Brain microvascular endothelial cell (primary cell): ENCODE measurements at regions not wholly inside any gene's neighbourhood (a gene's known extent, or its start where the extent isn't known, plus 50 kb on each side); places are given as distances from the start of the nearest gene placed in this dataset.
A peak's percentile ranks its signal among the peaks of the same experiment; 100 is the strongest.

Experiments
- DNase-seq: peaks from one replicate; pipeline ENCODE4 v3.0.0-alpha.2; 2020
- H3K27ac ChIP-seq: fragments of 250-450 bp; sonication (Bioruptor Pico); 2 replicates; pipeline ENCODE4 v1.5.1; 2020; ENCODE audit warnings: mild to moderate bottlenecking, moderate library complexity
- H3K27me3 ChIP-seq: fragments of 250-450 bp; sonication (Bioruptor Pico); replicated peaks from 2 replicates; pipeline ENCODE4 v1.5.1; 2020; ENCODE audit warnings: mild to moderate bottlenecking
- H3K36me3 ChIP-seq: fragments of 250-450 bp; sonication (Bioruptor Pico); replicated peaks from 2 replicates; pipeline ENCODE4 v1.5.1; 2020; ENCODE audit warnings: mild to moderate bottlenecking
- H3K4me3 ChIP-seq: 2 replicates; pipeline ENCODE4 v1.5.1; 2011; ENCODE audit warnings: low read depth, mild to moderate bottlenecking, control low read depth, low read length, moderate library complexity
- in situ Hi-C: cut with HindIII; loops from 2 replicates; pipeline ENCODE4 v1.10.0; 2017; ENCODE audit warnings: low sequenced_read_pairs, low pct_ligation_motif_present
- TF ChIP-seq, protein P1 (sequence below): IDR thresholded peaks from 2 replicates; pipeline ENCODE4 v1.5.1; 2011; ENCODE audit warnings: low read depth, mild to moderate bottlenecking, moderate library complexity, low read length, control low read depth, inconsistent platforms; ENCODE audit errors: missing control alignments

DNA sequence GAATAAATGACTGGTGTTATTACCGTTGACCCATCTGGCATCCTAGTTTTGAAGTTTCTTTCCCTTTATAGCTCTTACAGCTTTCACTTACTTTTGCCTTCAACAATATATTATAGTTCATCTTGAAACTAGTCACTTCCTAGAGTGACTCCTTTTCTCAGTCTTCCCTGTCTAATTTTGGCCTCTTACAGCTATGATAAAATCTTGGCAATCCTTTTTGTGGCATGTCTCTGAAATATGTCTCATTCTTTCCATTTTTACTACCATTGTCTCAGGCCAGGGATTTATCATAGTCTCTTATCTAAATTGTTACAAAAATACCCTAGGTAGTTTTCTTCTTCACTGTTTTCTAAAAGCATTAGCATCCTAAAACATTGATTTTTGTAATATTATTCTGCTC, 621.3 kb upstream of the ZNF608 start:
- Histone ChIP-seq H3K27ac (no peak overlapping the region), H3K36me3 (no peaks in the 10 kb centered on the region), H3K4me3 (no peak overlapping the region), H3K27me3 (no peaks in the 10 kb centered on the region)
- in situ Hi-C loops: no loop called here
- TF ChIP-seq, protein P1, sequence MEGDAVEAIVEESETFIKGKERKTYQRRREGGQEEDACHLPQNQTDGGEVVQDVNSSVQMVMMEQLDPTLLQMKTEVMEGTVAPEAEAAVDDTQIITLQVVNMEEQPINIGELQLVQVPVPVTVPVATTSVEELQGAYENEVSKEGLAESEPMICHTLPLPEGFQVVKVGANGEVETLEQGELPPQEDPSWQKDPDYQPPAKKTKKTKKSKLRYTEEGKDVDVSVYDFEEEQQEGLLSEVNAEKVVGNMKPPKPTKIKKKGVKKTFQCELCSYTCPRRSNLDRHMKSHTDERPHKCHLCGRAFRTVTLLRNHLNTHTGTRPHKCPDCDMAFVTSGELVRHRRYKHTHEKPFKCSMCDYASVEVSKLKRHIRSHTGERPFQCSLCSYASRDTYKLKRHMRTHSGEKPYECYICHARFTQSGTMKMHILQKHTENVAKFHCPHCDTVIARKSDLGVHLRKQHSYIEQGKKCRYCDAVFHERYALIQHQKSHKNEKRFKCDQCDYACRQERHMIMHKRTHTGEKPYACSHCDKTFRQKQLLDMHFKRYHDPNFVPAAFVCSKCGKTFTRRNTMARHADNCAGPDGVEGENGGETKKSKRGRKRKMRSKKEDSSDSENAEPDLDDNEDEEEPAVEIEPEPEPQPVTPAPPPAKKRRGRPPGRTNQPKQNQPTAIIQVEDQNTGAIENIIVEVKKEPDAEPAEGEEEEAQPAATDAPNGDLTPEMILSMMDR: no peak
- no peak for DNase-seq

DNA sequence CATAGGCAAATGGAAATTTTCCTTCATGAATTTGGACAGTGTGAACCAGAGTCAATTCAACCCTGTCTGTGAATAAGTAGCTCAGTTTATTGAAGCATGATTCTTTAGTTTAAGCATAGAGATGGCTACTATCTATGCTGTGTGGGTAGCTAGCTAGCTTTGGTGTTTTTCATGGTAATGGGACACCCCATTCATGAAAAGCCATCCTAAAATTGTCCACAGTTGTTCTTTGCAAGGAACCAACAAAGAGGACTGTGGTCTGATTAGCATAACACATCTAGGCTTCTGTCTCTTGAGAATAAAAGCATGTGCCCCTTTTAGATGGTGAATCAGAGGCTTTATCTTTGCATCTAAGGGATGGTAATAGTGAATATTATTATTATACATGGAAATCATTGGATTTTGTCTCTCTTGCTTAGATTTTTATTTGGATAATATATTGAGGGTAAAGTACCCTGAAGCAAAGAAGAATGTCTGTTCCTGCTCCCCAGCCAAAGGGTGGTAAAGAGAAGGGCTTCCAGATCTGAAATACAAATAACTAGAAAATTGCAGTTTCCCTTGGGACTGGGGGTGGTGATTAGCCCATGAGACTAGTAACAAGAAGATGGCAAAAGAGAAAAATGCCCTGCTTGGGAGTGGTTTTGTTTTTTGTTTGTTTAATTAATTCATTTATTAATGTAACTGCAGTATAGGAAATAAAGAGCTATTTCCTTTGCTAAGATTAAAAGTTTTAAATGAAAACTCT, 624.2 kb upstream of the ZNF608 start:
- in situ Hi-C loops: no loop called here
- no peaks in the 10 kb centered on the region for H3K27me3 ChIP-seq
- no peak overlapping the region for H3K27ac ChIP-seq
- no peak overlapping the region for H3K4me3 ChIP-seq
- no peaks in the 10 kb centered on the region for H3K36me3 ChIP-seq
- no peak for DNase-seq
- TF ChIP-seq, protein P1: no peak

DNA sequence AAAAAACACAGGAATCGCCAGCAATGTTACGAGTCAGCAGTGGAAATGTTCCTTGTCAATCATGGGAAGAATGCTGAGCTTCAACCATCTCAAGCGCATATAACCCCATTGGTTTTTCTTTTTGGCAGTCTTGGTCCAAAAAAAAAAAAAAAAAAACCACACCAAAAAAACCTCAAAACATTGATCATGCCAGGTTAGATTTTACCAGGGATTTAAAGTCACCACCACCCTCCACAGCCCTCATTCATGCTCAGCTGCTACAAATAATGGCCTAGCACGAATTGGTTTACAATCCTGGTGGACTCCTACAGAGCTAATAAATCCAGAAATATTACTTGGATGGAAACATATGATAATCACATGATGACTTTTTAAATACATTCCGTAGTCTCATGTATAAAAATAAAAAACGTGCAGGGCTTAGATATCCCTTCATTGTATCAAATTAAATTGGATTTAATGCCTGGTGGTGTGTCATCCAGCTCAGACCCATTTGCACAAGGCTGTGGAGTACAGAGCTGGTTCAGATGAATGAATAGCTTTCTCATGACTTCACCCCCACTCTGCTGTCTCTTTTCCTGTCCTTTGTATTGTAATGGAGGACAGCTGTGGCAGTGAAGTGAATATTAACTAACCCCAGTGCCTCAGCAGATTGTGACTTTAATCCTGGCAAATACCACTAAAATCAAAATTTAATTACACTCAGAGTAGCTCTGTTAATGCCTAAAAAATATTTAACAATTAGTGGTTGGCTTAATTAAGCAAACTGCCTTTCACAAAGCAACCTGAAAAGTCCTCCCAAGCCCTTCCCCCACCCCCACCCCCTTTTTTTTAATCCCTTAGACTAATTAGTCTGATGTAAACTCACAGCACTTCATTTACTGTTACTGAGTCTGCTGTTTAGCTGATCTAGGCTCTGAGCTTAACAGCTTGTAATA, 626.5 kb upstream of the ZNF608 start:
- no peaks in the 10 kb centered on the region for H3K27me3 ChIP-seq
- TF ChIP-seq, protein P1: no peak
- no peaks in the 10 kb centered on the region for H3K36me3 ChIP-seq
- H3K27ac ChIP-seq: no peak overlapping the region
- in situ Hi-C loops: no loop called here
- H3K4me3 ChIP-seq: no peak overlapping the region
- peak; percentile 63 for DNase-seq

DNA sequence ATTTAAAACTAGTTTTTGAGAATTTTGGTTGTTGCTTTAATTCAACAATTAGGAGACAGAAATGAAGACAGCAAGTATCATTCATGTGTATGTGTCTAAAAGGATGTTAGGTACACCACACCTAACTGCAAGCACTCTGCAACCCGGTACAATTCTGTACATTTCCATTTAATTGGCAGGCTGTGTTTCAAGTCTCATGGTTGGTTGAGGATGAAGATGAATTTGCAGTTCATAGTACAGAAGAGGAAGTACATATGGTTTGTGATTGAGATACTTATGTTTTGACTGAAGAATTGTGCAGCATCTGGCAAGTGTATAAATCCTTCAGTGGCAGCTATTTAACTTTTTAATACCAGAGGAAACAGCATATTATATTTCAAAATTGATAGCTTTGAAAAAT, 628.7 kb upstream of the ZNF608 start:
- no peak overlapping the region for H3K4me3 ChIP-seq
- no peak for DNase-seq
- TF ChIP-seq, protein P1: no peak
- no peak overlapping the region for H3K27ac ChIP-seq
- no peaks in the 10 kb centered on the region for H3K36me3 ChIP-seq
- H3K27me3 ChIP-seq: no peaks in the 10 kb centered on the region
- in situ Hi-C loops: no loop called here

DNA sequence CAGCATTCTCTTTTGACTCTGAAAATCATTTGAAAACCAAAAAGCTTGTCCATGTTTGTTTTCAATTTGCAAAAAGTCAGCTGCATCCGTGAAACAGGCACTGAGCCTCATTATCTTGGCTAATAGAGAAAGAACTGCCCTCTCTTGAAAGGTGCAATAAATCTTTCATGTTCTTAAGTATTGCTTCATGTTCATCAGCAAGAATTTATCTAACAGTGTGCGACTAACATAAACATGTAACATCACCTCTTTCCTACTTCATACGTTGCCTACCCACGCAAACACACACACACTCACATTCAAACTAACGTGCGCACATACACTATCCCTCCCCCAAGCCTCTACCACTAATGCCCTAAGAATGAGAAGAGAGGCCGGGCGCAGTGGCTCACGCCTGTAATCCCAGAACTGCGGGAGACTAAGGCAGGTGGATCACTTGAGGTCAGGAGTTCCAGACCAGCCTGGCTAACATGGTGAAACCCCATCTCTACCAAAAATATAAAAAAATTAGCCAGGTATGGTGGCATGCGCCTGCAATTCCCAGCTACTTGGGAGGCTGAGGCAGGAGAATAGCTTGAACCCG, 629.7 kb upstream of the ZNF608 start:
- no peak for DNase-seq

More for the DNA sequence above, 629.7 kb upstream of the ZNF608 start:
- Histone ChIP-seq H3K27me3 (no peaks in the 10 kb centered on the region), H3K27ac (no peak overlapping the region), H3K36me3 (no peaks in the 10 kb centered on the region), H3K4me3 (no peak overlapping the region)
- TF ChIP-seq, protein P1: no peak
- in situ Hi-C loops: no loop called here
